H9 (cell line): ENCODE measurements at regions not wholly inside any gene's neighbourhood (a gene's known extent, or its start where the extent isn't known, plus 50 kb on each side); places are given as distances from the start of the nearest gene placed in this dataset.

ENCODE experiments used
- DNase-seq: peaks from one replicate; pipeline ENCODE4 v3.0.0-alpha.2; 2017
- H2AFZ ChIP-seq: one replicate; pipeline ENCODE4 v1.6.1; 2013; ENCODE audit warnings: mild to moderate bottlenecking, low read length, control low read depth, moderate library complexity
- H2AK5ac ChIP-seq: 2 replicates; pipeline ENCODE4 v1.6.1; 2013; ENCODE audit warnings: low read length, control low read depth, mixed read lengths; ENCODE audit not compliant: insufficient read length
- H2BK120ac ChIP-seq: one replicate; pipeline ENCODE4 v1.6.1; 2013; ENCODE audit warnings: low read depth, mild to moderate bottlenecking, low read length, control low read depth, inconsistent platforms; ENCODE audit not compliant: poor library complexity, severe bottlenecking
- H2BK12ac ChIP-seq: 2 replicates; pipeline ENCODE4 v1.6.1; 2013; ENCODE audit warnings: low read length, control low read depth, mixed read lengths, low read depth; ENCODE audit not compliant: insufficient read length
- H2BK15ac ChIP-seq: 2 replicates; pipeline ENCODE4 v1.6.1; 2013; ENCODE audit warnings: low read depth, low read length, control low read depth
- H2BK20ac ChIP-seq: one replicate; pipeline ENCODE4 v1.6.1; 2013; ENCODE audit warnings: low read depth, mild to moderate bottlenecking, low read length, control low read depth, inconsistent platforms; ENCODE audit not compliant: poor library complexity, severe bottlenecking
- H2BK5ac ChIP-seq: 2 replicates; pipeline ENCODE4 v1.6.1; 2013; ENCODE audit warnings: low read length, control low read depth, mixed read lengths; ENCODE audit not compliant: insufficient read length
- H3K14ac ChIP-seq: 2 replicates; pipeline ENCODE4 v1.6.1; 2013; ENCODE audit warnings: low read length, control low read depth; ENCODE audit not compliant: insufficient read depth
- H3K18ac ChIP-seq: 2 replicates; pipeline ENCODE4 v1.6.1; 2013; ENCODE audit warnings: low read depth, mild to moderate bottlenecking, mixed read lengths, low read length, control low read depth; ENCODE audit not compliant: insufficient read length
- H3K23ac ChIP-seq: 2 replicates; pipeline ENCODE4 v1.6.1; 2013; ENCODE audit warnings: low read length, control low read depth, mixed read lengths, low read depth; ENCODE audit not compliant: insufficient read length
- H3K23me2 ChIP-seq: 2 replicates; pipeline ENCODE4 v1.6.1; 2013; ENCODE audit warnings: low read depth, mild to moderate bottlenecking, mixed read lengths, low read length, control low read depth; ENCODE audit not compliant: insufficient read length, poor library complexity, severe bottlenecking
- H3K27ac ChIP-seq: 2 replicates; pipeline ENCODE4 v1.5.1; 2013; ENCODE audit warnings: low read length, control low read depth, mixed read lengths, low read depth; ENCODE audit not compliant: insufficient read length
- H3K27me3 ChIP-seq: 2 replicates; pipeline ENCODE4 v1.6.1; 2013; ENCODE audit warnings: low read length, control low read depth, inconsistent platforms; ENCODE audit not compliant: insufficient read depth
- H3K4ac ChIP-seq: 2 replicates; pipeline ENCODE4 v1.6.1; 2013; ENCODE audit warnings: low read depth, mild to moderate bottlenecking, control low read depth, inconsistent platforms, low read length, moderate library complexity
- H3K4me1 ChIP-seq: 2 replicates; pipeline ENCODE4 v1.6.1; 2013; ENCODE audit warnings: low read length, control low read depth, inconsistent platforms; ENCODE audit not compliant: insufficient read depth
- H3K4me2 ChIP-seq: 2 replicates; pipeline ENCODE4 v1.6.1; 2013; ENCODE audit warnings: low read length, control low read depth, mixed read lengths; ENCODE audit not compliant: insufficient read length, insufficient read depth
- H3K56ac ChIP-seq: 2 replicates; pipeline ENCODE4 v1.6.1; 2013; ENCODE audit warnings: low read depth, mild to moderate bottlenecking, mixed read lengths, low read length, control low read depth; ENCODE audit not compliant: insufficient read length
- H3K79me1 ChIP-seq: 2 replicates; pipeline ENCODE4 v1.6.1; 2013; ENCODE audit warnings: low read depth, mild to moderate bottlenecking, moderate library complexity, low read length, control low read depth, inconsistent platforms; ENCODE audit not compliant: insufficient read depth, poor library complexity, severe bottlenecking
- H3K79me2 ChIP-seq: 2 replicates; pipeline ENCODE4 v1.6.1; 2013; ENCODE audit warnings: low read length, control low read depth, inconsistent platforms; ENCODE audit not compliant: insufficient read depth
- H3K9ac ChIP-seq: 2 replicates; pipeline ENCODE4 v1.6.1; 2013; ENCODE audit warnings: low read length, control low read depth, mixed read lengths; ENCODE audit not compliant: insufficient read length; ENCODE audit errors: extremely low read depth
- H3K9me3 ChIP-seq: one replicate; pipeline ENCODE4 v1.6.1; 2013; ENCODE audit warnings: low read depth, low read length, inconsistent platforms; ENCODE audit not compliant: control insufficient read depth
- H3T11ph ChIP-seq: one replicate; pipeline ENCODE4 v1.6.1; 2013; ENCODE audit warnings: mild to moderate bottlenecking, low read length, control low read depth, inconsistent platforms
- H4K20me1 ChIP-seq: one replicate; pipeline ENCODE4 v1.6.1; 2013; ENCODE audit not compliant: control insufficient read depth, insufficient read length, insufficient read depth
- H4K5ac ChIP-seq: 2 replicates; pipeline ENCODE4 v1.6.1; 2013; ENCODE audit warnings: low read depth, mild to moderate bottlenecking, mixed read lengths, low read length, control low read depth; ENCODE audit not compliant: insufficient read length
- H4K8ac ChIP-seq: replicated peaks from 2 replicates; pipeline ENCODE4 v1.6.1; 2013; ENCODE audit warnings: low read length, control low read depth, mixed read lengths, low read depth; ENCODE audit not compliant: insufficient read length
- H4K91ac ChIP-seq: 2 replicates; pipeline ENCODE4 v1.6.1; 2013; ENCODE audit warnings: low read depth, mild to moderate bottlenecking, moderate library complexity, mixed read lengths, low read length, control low read depth; ENCODE audit not compliant: insufficient read length
- H3K27ac Mint-ChIP-seq, 3 experiments: 2 replicates in 2 of 3; 3 replicates in 1 of 3; pipeline ENCODE4 v1.8.0; 2020 to 2021; ENCODE audit warnings: mixed read lengths in 3 of 3, mild to moderate bottlenecking in 1 of 3, moderate library complexity in 1 of 3
- H3K27me3 Mint-ChIP-seq: 2 replicates; pipeline ENCODE4 v1.8.0; 2021; ENCODE audit warnings: low read depth, mild to moderate bottlenecking, moderate library complexity, mixed read lengths
- H3K36me3 Mint-ChIP-seq, 3 experiments: 2 replicates in 2 of 3; 3 replicates in 1 of 3; pipeline ENCODE4 v1.8.0; 2020 to 2021; ENCODE audit warnings: low read depth in 3 of 3, mixed read lengths in 3 of 3; ENCODE audit not compliant: insufficient read depth in 1 of 3
- H3K4me1 Mint-ChIP-seq, 2 experiments: 2 replicates each; pipeline ENCODE4 v1.8.0; 2020; ENCODE audit warnings: mixed read lengths in 2 of 2
- H3K4me3 Mint-ChIP-seq, 2 experiments: 2 replicates in 1 of 2; 3 replicates in 1 of 2; pipeline ENCODE4 v1.8.0; 2020 to 2021; ENCODE audit warnings: mild to moderate bottlenecking in 2 of 2, mixed read lengths in 2 of 2, moderate library complexity in 1 of 2
- H3K9me3 Mint-ChIP-seq, 2 experiments: 2 replicates in 1 of 2; 3 replicates in 1 of 2; pipeline ENCODE4 v1.8.0; 2020; ENCODE audit warnings: mild to moderate bottlenecking in 2 of 2, mixed read lengths in 2 of 2, moderate library complexity in 1 of 2
- WGBS: extraction: QIAGEN DNeasy Blood & Tissue Kit; methylation state at CpG from one replicate; pipeline ENCODE4 v1.1.7; 2013; ENCODE audit warnings: missing lambda C conversion rate, low lambda C conversion rate, mixed read lengths; ENCODE audit not compliant: insufficient read length; ENCODE audit errors: extremely low coverage; 5-methylcytosine and 5-hydroxymethylcytosine counted together
- TF ChIP-seq, protein P1 (sequence below): fragments of 200-600 bp; sonication (generic); conservative IDR thresholded peaks from 3 replicates; pipeline ENCODE4 v1.8.0; 2021; ENCODE audit warnings: antibody characterized with exemption, mild to moderate bottlenecking

DNA sequence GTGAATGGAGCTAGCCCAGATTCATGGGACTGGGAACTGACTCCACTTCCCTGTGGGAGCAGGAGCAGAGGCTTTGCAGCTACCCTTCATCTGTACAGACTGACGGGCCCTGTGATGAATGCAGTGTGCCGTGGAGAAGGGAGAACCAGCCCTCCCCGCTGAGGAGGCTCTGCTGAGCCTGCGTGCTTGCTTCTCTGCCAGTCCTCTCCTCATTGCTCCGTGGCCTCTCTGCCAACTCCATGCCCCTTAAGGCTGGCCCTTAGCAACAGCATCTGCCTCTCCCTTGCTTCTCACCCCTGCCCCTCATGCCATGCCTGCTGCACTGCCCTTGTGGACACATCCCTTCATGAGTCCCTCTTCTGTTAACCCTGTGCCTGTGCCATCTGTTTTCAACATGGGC lies 53.6 kb downstream of the GADD45G start:
- H3K9ac ChIP-seq, result no peak overlapping the region
- H2BK120ac ChIP-seq, result no peak overlapping the region
- DNase-seq, result no peak
- peak overlapping the region in 1 of 2 experiments; percentile 21; a peak in 1 of 5 replicates for H3K4me3 Mint-ChIP-seq
- no peak overlapping the region for H3K27ac ChIP-seq
- H3K23ac ChIP-seq, result no peak overlapping the region
- no peak overlapping the region for H4K91ac ChIP-seq
- no peaks in the 10 kb centered on the region for H3K9me3 Mint-ChIP-seq
- no peaks in the 10 kb centered on the region for H3K79me1 ChIP-seq
- no peak overlapping the region for H2BK20ac ChIP-seq
- H2AFZ ChIP-seq, result no peak overlapping the region
- H3K23me2 ChIP-seq, result no peaks in the 10 kb centered on the region
- no peak overlapping the region for H4K8ac ChIP-seq
- H2AK5ac ChIP-seq, result no peak overlapping the region
- peaks cover 8% of the 10 kb centered on the region; the same call in 1 of the 2 replicates for H3K4me1 ChIP-seq
- peaks cover 63 to 70% of the 10 kb centered on the region in 2 experiments for H3K4me1 Mint-ChIP-seq
- H3K4me2 ChIP-seq, result no peak overlapping the region
- no peak overlapping the region for H2BK15ac ChIP-seq
- H3K27ac Mint-ChIP-seq, result no peak overlapping the region
- H3K36me3 Mint-ChIP-seq, result peaks cover 0 to 2% (median 0%) of the 10 kb centered on the region in 3 experiments; a peak in 1 of 7 replicates
- H3K18ac ChIP-seq, result no peak overlapping the region
- no peak overlapping the region for H2BK12ac ChIP-seq
- H4K5ac ChIP-seq, result no peak overlapping the region
- H3T11ph ChIP-seq, result no peak overlapping the region
- H3K56ac ChIP-seq, result no peak overlapping the region
- H3K14ac ChIP-seq, result no peak overlapping the region
- TF ChIP-seq, protein P1, sequence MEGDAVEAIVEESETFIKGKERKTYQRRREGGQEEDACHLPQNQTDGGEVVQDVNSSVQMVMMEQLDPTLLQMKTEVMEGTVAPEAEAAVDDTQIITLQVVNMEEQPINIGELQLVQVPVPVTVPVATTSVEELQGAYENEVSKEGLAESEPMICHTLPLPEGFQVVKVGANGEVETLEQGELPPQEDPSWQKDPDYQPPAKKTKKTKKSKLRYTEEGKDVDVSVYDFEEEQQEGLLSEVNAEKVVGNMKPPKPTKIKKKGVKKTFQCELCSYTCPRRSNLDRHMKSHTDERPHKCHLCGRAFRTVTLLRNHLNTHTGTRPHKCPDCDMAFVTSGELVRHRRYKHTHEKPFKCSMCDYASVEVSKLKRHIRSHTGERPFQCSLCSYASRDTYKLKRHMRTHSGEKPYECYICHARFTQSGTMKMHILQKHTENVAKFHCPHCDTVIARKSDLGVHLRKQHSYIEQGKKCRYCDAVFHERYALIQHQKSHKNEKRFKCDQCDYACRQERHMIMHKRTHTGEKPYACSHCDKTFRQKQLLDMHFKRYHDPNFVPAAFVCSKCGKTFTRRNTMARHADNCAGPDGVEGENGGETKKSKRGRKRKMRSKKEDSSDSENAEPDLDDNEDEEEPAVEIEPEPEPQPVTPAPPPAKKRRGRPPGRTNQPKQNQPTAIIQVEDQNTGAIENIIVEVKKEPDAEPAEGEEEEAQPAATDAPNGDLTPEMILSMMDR, result no peak
- no peaks in the 10 kb centered on the region for H4K20me1 ChIP-seq
- H3K4ac ChIP-seq, result no peak overlapping the region
- no peak overlapping the region for H2BK5ac ChIP-seq
- no peaks in the 10 kb centered on the region for H3K79me2 ChIP-seq
- H3K9me3 ChIP-seq, result no peaks in the 10 kb centered on the region
- no CpG with 5 or more reads among the region's 5 CpGs for WGBS
- peaks cover 23% of the 10 kb centered on the region for H3K27me3 Mint-ChIP-seq
- H3K27me3 ChIP-seq, result no peaks in the 10 kb centered on the region; the same call in 1 of the 2 replicates
